Small intestine (tissue), 7 donors: ENCODE measurements at regions not wholly inside any gene's neighbourhood (a gene's known extent, or its start where the extent isn't known, plus 50 kb on each side); places are given as distances from the start of the nearest gene placed in this dataset.
A peak's percentile ranks its signal among the peaks of the same experiment; 100 is the strongest.

ENCODE experiments used
- DNase-seq, 2 donors: peaks; one replicate each; pipeline versions ENCODE4 v3.0.0 to v3.0.0-alpha.2; 2013
- FAIRE-seq: peaks from 2 replicates; lab custom pipeline; 2012; peaks lifted over from hg19 to GRCh38; lab: Jason Lieb, UNC
- H3K27ac ChIP-seq, 3 donors: one replicate each; pipeline ENCODE4 v1.5.1; 2013; ENCODE audit warnings: low read length in 2 of 3, mild to moderate bottlenecking in 2 of 3, control low read depth in 1 of 3, inconsistent platforms in 1 of 3, low read depth in 1 of 3, moderate library complexity in 1 of 3
- H3K27me3 ChIP-seq, 3 donors: one replicate each; pipeline ENCODE4 v1.6.1; 2013; ENCODE audit warnings: low read length in 3 of 3, inconsistent platforms in 1 of 3; ENCODE audit not compliant: control insufficient read depth in 3 of 3, insufficient read depth in 3 of 3
- H3K36me3 ChIP-seq, 3 donors: one replicate each; pipeline ENCODE4 v1.6.1; 2013; ENCODE audit warnings: low read length in 3 of 3, inconsistent platforms in 1 of 3, low read depth in 1 of 3, mild to moderate bottlenecking in 1 of 3, moderate library complexity in 1 of 3; ENCODE audit not compliant: control insufficient read depth in 3 of 3, insufficient read depth in 2 of 3
- H3K4me1 ChIP-seq, 3 donors: one replicate each; pipeline ENCODE4 v1.6.1; 2013; ENCODE audit warnings: low read length in 2 of 3, inconsistent platforms in 1 of 3, low read depth in 1 of 3, mild to moderate bottlenecking in 1 of 3, moderate library complexity in 1 of 3; ENCODE audit not compliant: control insufficient read depth in 3 of 3, insufficient read depth in 2 of 3
- H3K4me3 ChIP-seq, 3 donors: one replicate each; pipeline ENCODE4 v1.5.1; 2013; ENCODE audit warnings: low read length in 3 of 3, control low read depth in 1 of 3, inconsistent platforms in 1 of 3, low read depth in 1 of 3, mild to moderate bottlenecking in 1 of 3, moderate library complexity in 1 of 3
- H3K9me3 ChIP-seq, 2 donors: one replicate each; pipeline ENCODE4 v1.6.1; 2013; ENCODE audit warnings: low read depth in 1 of 2, low read length in 1 of 2; ENCODE audit not compliant: control insufficient read depth in 2 of 2, insufficient read depth in 1 of 2
- WGBS, 3 donors: extraction: QIAGEN DNeasy Blood & Tissue Kit; methylation state at CpG; one replicate each; pipeline ENCODE4 v1.1.7; 2013; 5-methylcytosine and 5-hydroxymethylcytosine counted together
- donor health status: healthy with polysubstance abuse.
- donor health status: control.
- donor health status: control.
- donor health status: Bipolar disorder and iron deficiency.
- donor health status: healthy.

GRCh38 chr6:148667395-148667794 lies 79.4 kb upstream of the UST start:
- H3K27me3 ChIP-seq = no peaks in the 10 kb centered on the region
- H3K4me3 ChIP-seq = no peak overlapping the region
- FAIRE-seq = no peak
- H3K4me1 ChIP-seq = no peaks in the 10 kb centered on the region
- no peak overlapping the region for H3K27ac ChIP-seq
- H3K9me3 ChIP-seq = peaks cover 0 to 22% of the 10 kb centered on the region in 2 donors
- DNase-seq = no peak
- no peaks in the 10 kb centered on the region for H3K36me3 ChIP-seq

GRCh38 chr6:148671085-148671484 lies 75.7 kb upstream of the UST start:
- no peak overlapping the region for H3K27ac ChIP-seq
- FAIRE-seq (no peak), DNase-seq (no peak)
- no peaks in the 10 kb centered on the region for H3K4me1 ChIP-seq
- 77 to 81% (median 77%) methylated on average over 8 of the region's 8 CpGs for WGBS, 3 donors
- H3K36me3 ChIP-seq = no peaks in the 10 kb centered on the region
- peaks cover 0 to 35% of the 10 kb centered on the region in 2 donors for H3K9me3 ChIP-seq
- H3K27me3 ChIP-seq = no peaks in the 10 kb centered on the region
- no peak overlapping the region for H3K4me3 ChIP-seq

GRCh38 chr6:148671952-148672351 lies 74.9 kb upstream of the UST start:
- Histone ChIP-seq H3K4me3 (no peak overlapping the region), H3K4me1 (no peaks in the 10 kb centered on the region), H3K27ac (no peak overlapping the region), H3K9me3 (peaks cover 0 to 29% of the 10 kb centered on the region in 2 donors), H3K36me3 (no peaks in the 10 kb centered on the region), H3K27me3 (no peaks in the 10 kb centered on the region)
- no peak for DNase-seq
- FAIRE-seq = peak; percentile 70

- FAIRE-seq = no peak
These were observed 72.5 kb upstream of the UST start for GRCh38 chr6:148674306-148674705.

GRCh38 chr6:148677594-148678476 lies 69.0 kb upstream of the UST start:
- Histone ChIP-seq H3K27ac (no peak overlapping the region), H3K27me3 (no peaks in the 10 kb centered on the region), H3K9me3 (peaks cover 0 to 13% of the 10 kb centered on the region in 2 donors), H3K36me3 (no peaks in the 10 kb centered on the region), H3K4me1 (no peaks in the 10 kb centered on the region), H3K4me3 (no peak overlapping the region)
- 73 to 77% (median 74%) methylated on average over 8 of the region's 8 CpGs for WGBS, 3 donors
- no peak for FAIRE-seq
- no peak for DNase-seq

More at GRCh38 chr6:148674306-148674705, 72.5 kb upstream of the UST start:
- WGBS, 3 donors = 79 to 89% (median 86%) methylated on average over 1 of the region's 1 CpG
- no peak overlapping the region for H3K4me3 ChIP-seq
- H3K27me3 ChIP-seq = no peaks in the 10 kb centered on the region
- peaks cover 0 to 29% of the 10 kb centered on the region in 2 donors for H3K9me3 ChIP-seq
- H3K27ac ChIP-seq = no peak overlapping the region
- DNase-seq = no peak
- no peaks in the 10 kb centered on the region for H3K36me3 ChIP-seq
- H3K4me1 ChIP-seq = no peaks in the 10 kb centered on the region

- H3K27me3 ChIP-seq = no peaks in the 10 kb centered on the region
- H3K9me3 ChIP-seq = peaks cover 0 to 6% of the 10 kb centered on the region in 2 donors
- H3K4me1 ChIP-seq = no peaks in the 10 kb centered on the region
- 87 to 94% (median 93%) methylated on average over 4 of the region's 4 CpGs for WGBS, 3 donors
- H3K36me3 ChIP-seq = no peaks in the 10 kb centered on the region
- FAIRE-seq (no peak), DNase-seq (no peak)
- H3K27ac ChIP-seq = no peak overlapping the region
- H3K4me3 ChIP-seq = no peak overlapping the region
These were observed 68.1 kb upstream of the UST start for GRCh38 chr6:148678682-148679081.

- Histone ChIP-seq H3K27ac (no peak overlapping the region), H3K27me3 (no peaks in the 10 kb centered on the region), H3K9me3 (peaks cover 0 to 3% of the 10 kb centered on the region in 2 donors), H3K4me1 (no peaks in the 10 kb centered on the region), H3K4me3 (no peak overlapping the region), H3K36me3 (no peaks in the 10 kb centered on the region)
- DNase-seq = no peak
- WGBS, 3 donors = 50 to 87% (median 73%) methylated on average over 1 of the region's 1 CpG
- FAIRE-seq = no peak
These were observed 65.2 kb upstream of the UST start for GRCh38 chr6:148681666-148682065.

GRCh38 chr6:148682252-148682651 lies 64.6 kb upstream of the UST start:
- DNase-seq (no peak), FAIRE-seq (no peak)
- Histone ChIP-seq H3K36me3 (no peaks in the 10 kb centered on the region), H3K27me3 (no peaks in the 10 kb centered on the region), H3K9me3 (peaks cover 0 to 3% of the 10 kb centered on the region in 2 donors), H3K4me1 (no peaks in the 10 kb centered on the region), H3K27ac (no peak overlapping the region), H3K4me3 (no peak overlapping the region)
- 82 to 89% (median 87%) methylated on average over 14 of the region's 14 CpGs for WGBS, 3 donors
